ENCODE measurements at regions not wholly inside any gene's neighbourhood (a gene's known extent, or its start where the extent isn't known, plus 50 kb on each side); places are given as distances from the start of the nearest gene placed in this dataset.
"Not testable (repeated sequence)": the region's sequence is repeated elsewhere in the genome, so short reads cannot be mapped to it uniquely, and the experiment has no call there.

DNA sequence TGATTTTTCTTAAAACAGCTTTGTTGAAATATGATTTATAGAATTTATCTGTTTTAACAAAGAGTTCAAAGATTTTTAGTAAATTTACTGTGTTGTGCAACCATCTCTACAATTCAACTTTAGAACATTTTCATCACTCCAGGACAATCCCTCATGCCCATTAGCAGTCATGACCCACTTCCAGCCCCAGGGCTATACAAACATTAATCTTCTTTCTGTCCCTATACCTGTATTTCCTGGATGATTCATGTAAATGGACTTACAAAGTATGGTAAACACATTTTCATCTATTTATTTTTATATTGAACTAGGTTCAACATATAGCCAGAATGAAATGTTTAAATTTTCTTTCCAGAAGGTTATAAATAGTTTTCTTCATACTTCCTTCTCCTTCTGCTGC is 127.8 kb upstream of the CCDC180 start:
- no peak for DNase-seq (ENCODE audit: low read depth in 2 of 2)

DNA sequence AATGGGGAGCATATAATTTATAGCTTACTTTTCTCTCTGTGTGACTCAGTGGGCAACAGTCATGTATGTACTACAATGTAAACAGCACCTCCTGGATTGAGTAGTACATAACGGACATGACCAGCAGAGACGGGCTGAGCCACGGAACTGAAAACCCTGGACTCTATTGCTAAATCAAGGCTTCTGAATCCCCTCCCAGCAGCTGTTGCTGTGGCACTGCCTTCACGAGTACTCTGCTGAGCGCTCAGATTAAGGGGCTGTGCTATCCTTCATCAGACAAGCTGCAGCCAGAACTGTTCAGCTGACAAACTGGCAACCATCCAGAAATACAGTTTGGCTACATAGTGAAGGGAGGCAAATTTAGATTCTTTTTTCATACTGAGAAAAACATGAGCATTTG is 131.3 kb upstream of the CCDC180 start:
- peak in 1 of 2 donors; percentile 20 for DNase-seq (ENCODE audit: low read depth in 2 of 2)

DNA sequence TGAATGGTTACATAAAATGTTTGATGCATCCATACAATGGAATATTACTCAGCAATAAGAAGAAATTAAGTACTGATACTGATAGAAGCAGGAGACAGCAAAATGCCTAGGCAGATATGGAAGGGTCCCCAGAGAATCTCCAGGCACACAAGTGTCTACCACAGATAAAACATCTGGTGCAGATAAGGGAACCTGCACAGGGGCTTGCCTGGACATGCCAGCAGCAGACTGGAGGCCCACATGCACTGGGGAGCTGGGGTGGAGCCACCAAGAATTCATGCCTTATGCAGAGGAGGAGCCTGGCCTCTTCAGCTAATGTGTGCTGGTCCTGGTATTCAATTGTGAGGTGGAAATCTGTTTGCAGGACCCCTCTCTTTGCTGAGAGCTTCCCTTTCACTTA is 129.2 kb upstream of the CTSV start:
- DNase-seq (ENCODE audit: low read depth in 2 of 2) = not testable (repeated sequence)

DNA sequence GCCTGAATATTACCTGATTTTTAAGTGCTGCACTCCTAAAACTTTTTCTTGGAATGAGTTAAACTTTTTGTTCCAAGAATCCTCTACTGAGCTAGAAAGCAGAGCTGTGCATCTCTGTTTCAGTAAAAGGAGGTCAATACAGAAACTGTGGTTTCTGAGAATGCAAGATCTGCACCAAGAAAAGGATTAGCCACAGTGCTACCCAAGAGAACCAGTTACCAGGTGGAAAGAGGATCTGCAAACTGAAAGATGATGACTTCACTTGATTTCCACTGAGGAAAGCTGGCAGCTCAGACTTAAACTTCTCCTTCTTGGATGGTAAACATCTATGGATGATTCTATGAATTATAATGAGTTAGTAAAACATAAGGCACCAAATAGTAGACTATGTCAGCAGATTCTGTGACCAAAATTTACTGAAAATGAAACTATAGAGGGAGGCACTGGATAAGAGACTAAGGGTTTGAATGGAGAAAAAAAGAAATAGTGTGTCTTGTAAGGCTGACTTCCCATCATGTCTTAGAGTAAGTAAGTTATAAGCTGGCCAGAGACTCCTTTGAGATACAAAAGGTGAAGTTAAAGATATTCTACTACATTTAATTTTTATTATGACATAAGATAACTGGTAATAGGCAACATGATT is 127.7 kb upstream of the CTSV start:
- not testable (repeated sequence) for DNase-seq (ENCODE audit: low read depth in 2 of 2)

DNA sequence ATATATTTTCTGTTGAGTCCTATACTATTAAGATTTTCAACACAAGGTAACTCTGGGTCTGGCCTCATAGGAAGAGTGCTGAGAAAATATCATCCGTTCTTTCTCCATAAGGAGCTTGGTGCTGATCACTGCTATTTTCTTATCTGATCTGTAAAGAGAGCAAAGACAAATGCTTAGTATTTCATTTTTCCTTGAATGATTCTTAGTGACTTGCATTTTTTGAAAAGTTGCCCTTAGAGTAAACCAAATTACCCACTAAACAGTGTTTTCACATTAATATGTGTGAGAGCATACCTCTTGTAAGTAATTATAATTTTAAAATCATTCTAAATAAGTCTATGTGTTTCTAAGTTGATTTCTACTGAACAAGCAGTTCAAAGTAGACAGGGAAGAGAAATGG is 121.3 kb upstream of the CTSV start:
- no peak for DNase-seq (ENCODE audit: low read depth in 2 of 2)

DNA sequence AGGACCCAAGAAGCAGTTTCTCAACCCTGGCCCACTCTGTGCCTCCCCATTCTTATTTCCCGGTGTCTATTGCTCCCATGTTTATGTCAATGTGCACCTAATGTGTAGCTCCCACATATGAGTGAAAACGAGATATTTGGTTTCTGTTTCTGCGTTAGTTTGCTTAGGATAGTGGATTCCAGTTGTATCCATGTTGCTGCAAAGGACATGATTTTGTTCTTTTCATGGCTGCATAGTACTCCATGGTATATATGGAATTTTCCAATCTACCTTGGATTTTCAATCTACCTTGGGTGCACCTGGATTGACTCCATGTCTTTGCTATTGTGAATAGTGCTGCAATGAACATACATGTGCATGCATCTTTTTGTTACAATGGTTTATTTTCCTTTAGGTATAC is 119.8 kb upstream of the CTSV start:
- not testable (repeated sequence) for DNase-seq (ENCODE audit: low read depth in 2 of 2)

DNA sequence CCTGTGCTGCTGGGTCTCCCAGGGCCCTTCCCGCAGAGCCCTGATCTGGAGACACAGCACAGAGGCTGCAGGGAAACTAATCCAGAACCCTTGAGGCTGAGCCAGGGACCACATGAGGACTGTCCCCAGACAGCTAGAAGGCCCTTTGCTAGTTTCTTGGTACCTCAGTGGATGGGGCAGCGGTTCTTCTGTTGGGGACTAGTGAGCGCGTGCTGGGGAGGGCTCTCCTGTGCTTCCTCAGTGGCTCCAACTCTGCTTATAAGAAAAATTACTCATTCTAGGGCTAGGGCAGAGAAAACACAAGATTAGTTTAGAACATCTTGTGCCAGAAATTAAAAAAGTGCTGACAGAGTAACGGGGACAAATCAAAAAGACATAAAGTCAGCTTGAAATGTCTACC is 116.5 kb upstream of the CTSV start:
- not testable (repeated sequence) for DNase-seq (ENCODE audit: low read depth in 2 of 2)

DNA sequence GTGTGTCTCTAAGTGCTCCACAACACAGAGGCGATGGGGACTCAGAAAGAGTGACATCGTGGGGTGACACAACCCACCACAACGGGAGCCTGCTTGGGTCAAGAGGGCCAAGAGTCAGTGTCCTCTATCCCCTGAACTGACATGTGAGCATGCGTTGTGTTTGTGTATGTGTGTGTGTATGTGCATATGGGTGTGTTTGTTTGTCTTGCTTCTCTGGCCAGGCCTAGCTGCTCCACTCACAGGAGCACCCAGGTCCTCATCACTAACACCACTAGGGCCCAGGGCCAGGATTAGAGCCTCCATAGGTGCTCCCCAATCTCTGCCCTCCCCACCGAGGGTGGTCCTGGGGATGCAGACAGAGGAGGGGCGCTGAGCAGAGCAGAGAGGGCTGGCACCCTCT is 115.0 kb upstream of the CTSV start:
- DNase-seq (ENCODE audit: low read depth in 2 of 2) = no peak

DNA sequence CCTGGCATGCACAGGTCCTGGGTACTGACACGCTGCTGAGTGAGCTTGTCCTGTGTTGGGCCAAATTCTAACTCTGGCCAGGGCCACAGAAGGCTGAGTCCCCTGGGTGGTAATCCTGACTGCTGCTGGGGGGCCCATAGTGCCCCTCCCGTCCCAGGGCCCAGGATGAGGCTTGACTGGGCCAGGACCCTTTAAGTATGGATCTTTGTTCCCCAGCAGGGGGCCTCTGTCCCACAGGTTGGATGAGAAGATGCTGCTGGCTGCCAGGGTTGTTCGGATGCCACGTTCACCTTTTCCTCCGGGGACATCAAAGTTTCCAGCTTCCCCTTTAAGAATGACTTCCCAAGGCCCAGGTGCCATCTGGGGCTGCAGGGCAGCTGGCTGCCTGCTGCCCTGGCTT is 114.2 kb upstream of the CTSV start:
- DNase-seq (ENCODE audit: low read depth in 2 of 2) = not testable (repeated sequence)

DNA sequence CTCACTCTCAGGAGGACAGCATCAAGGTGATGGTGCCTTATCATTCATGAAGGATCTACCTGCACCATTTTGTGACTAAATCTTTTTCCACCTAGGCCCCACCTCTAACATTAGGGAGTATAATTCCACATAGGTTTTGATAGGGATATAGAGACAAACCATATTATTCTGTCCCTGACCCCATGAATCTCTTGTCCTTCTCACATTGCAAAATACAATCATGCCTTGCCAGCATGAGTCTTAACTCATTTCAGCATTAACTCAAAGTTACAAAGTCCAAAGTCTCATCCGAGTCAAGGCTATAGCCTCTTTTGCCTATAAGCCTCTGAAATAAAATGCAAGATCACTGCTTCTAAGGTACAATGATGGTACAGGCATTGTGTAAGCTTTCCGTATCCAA is 111.5 kb upstream of the CTSV start:
- DNase-seq (ENCODE audit: low read depth in 2 of 2) = not testable (repeated sequence)

DNA sequence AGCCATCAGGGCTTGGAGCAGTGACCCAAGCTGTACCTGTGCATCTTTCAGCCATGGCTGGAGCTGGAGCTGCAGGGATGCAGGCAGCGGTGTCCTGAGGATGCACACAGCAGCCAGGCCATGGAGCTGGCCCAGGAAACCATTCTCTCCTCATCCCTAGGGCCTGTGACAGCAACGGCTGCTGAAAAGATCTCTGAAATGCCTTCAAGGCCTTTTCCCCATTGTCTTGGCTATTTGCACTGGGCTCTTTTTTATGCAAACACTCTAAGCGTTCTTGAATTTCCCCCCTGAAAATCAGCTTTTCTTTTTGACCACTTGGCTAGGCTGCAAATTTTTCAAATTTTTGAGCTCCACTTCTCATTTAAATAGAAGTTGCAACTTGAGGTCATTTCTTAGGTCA is 109.5 kb upstream of the CTSV start:
- not testable (repeated sequence) for DNase-seq (ENCODE audit: low read depth in 2 of 2)

DNA sequence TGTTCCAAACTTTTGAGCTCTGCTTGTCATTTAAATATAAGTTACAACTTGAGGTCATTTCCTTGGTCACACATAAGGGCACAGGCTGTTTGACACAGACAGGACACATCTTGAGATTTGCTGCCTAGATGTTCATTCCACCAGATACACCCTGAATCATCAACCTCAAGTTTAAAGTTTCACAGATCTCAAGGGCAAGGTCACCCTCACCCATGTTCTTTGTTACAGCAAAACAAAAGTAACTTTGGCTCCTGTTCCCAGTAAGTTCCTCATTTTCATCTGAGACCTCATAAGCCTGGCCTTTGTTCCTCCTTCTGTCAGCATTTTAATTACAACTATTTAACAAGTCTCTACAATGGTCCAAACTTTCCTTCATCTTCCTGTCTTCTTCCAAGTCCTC is 106.7 kb upstream of the CTSV start:
- not testable (repeated sequence) for DNase-seq (ENCODE audit: low read depth in 2 of 2)

DNA sequence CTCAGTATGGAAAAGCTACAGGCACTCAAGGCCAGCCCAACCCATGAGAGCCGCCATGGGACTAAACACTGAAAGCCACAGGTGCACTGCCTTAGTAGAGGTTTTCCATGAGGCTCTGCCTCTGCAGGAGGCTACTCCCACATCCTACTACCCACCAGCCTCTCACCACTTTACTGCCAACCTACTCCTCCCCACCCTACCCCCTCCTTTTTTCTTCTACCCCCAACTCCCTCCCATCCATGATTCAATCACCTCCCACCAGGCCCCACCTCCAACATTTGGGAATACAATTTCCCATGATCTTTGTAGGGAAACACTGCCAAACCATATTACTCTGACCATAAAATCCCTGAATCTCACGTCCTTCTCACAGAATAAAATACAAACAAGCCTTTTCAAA is 101.6 kb upstream of the CTSV start:
- no peak for DNase-seq (ENCODE audit: low read depth in 2 of 2)

DNA sequence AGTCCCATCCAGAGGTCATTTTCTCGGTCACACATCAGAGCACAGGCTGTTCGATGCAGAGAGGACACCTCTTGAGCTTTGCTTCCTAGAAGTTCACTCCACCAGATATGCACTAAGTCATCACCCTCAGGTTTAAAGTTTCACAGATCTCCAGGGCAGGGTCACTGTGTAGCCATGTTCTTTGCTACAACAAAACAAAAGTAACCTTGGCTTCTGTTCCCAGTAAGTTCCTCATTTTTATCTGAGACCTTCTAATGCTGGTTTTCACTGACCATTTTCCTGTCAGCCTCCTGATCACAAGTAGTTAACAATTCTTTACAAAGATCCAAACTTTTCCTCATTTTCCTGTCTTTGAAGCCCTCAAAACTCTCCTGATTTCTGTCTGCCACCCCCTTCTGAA is 97.5 kb upstream of the CTSV start:
- no peak for DNase-seq (ENCODE audit: low read depth in 2 of 2)

DNA sequence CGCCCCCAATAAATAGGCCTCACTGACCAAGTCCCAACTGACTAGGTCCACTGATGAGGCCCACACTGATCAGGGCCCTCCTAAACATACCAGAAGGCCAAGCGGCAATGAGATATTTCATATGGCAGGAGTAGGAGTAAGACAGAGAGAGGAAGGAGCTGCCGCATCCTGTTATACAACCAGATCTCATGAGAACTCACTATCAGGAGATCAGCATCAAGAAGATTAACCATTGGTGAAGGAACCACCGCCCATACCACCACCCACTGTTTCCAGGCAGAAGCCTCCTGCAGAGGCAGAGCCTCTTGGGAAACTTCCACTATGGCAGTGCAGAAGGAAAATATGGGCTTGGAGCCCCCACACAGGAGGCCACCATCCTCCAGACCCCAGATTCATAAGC is 95.0 kb upstream of the CTSV start:
- DNase-seq (ENCODE audit: low read depth in 2 of 2) = not testable (repeated sequence)

DNA sequence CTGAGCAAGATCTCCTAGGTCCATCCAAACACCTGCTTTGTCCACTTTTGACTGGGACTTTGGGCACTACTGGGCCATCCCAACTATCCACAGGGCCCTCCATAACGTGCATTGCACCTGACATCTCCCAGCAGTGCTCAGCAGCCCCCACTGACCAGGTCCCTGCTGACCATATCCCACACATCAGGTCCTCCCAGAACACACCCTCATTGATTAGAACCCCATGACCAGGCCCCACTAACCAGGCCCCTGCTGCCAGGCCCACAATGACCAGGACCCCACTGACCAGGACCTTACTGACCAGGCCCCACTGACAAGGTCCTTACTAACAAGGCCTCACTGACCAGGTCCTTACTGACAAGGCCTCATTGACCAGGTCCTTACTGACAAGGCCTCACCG is 93.9 kb upstream of the CTSV start:
- DNase-seq (ENCODE audit: low read depth in 2 of 2) = no peak

DNA sequence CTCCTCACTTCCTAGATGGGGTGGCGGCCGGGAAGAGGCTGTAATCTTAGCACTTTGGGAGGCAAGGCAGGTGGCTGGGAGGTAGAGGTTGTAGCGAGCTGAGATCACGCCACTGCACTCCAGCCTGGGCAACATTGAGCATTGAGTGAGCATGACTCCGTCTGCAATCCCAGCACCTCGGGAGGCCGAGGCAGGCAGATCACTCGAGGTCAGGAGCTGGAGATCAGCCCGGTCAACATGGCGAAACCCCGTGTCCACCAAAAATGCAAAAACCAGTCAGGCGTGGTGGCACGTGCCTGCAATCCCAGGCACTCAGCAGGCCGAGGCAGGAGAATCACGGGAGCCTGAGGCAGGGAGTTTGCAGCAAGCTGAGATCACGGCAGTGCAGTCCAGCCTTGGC is 91.9 kb upstream of the CTSV start:
- not testable (repeated sequence) for DNase-seq (ENCODE audit: low read depth in 2 of 2)

DNA sequence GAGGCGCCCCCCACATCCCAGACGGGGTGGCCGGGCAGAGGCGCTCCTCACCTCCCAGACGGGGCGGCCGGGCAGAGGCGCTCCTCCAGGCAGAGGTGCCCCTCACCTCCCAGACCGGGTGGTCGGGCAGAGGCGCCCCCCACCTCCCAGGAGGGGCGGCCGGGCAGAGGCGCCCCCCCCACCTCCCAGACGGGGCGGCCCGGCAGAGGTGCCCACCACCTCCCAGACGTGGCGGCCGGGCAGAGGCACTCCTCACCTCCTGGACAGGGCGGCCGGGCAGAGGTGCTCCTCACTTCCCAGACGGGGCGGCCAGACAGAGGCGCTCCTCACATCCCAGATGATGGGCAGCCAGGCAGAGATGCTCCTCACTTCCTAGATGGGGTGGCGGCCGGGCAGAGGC is 91.4 kb upstream of the CTSV start:
- DNase-seq (ENCODE audit: low read depth in 2 of 2) = not testable (repeated sequence)

DNA sequence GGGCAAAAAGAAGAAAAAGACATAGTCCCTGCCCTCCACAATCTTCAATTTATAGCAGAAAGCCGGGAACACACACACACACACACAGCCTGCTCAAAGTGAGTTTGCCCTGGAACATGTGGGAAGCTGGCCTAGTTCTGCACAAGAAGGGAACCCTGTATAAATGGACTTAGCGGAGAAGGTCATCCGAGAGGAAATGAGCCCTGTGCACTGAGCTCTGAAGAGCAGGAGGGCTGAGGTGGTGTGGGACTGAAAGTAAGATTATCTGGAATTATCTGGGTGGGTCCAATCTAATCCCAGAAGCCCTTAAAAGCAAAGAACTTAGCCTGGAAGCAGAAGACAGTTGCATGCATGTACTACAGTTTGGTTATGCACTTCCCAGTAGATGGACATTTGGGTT is 90.0 kb upstream of the CTSV start:
- DNase-seq (ENCODE audit: low read depth in 2 of 2) = no peak

DNA sequence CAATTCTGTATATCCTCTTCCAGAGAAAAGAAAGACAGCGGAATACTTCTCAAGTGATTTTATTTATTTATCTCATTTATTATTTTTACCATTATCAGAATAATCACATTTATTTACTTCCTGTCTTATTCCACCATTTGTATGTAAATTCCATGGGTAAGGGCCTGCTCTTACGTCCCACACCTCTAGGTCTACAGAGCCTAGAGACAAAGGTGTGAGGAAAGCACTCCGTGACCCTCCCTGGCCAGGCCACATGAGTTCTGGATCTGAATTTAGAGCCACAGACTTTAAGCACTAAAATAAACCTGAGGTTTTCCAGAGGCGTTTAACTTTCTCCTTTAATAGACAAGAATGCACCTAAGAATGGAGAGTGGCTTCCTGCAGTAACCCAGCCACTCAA is 85.3 kb upstream of the CTSV start:
- DNase-seq (ENCODE audit: low read depth in 2 of 2) = no peak

DNA sequence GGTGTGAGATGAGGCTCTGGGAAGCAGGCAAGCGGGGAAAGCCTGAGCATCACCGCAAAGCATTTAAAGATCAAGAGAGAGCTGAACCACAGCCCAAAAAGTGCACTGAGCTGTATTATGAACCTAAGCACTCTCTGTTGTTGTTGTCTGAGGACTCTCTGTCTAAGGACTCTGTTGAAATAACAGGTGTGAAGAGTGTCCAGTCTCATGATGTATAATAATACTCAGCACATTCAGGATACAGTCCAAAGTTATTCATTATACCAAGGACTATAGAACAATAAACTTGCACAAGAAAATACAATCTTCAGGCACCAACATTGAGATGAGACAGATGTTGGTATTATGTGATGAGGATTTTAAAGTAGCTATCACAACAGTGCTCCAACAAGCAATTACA is 71.8 kb upstream of the CTSV start:
- DNase-seq (ENCODE audit: low read depth in 2 of 2) = no peak

DNA sequence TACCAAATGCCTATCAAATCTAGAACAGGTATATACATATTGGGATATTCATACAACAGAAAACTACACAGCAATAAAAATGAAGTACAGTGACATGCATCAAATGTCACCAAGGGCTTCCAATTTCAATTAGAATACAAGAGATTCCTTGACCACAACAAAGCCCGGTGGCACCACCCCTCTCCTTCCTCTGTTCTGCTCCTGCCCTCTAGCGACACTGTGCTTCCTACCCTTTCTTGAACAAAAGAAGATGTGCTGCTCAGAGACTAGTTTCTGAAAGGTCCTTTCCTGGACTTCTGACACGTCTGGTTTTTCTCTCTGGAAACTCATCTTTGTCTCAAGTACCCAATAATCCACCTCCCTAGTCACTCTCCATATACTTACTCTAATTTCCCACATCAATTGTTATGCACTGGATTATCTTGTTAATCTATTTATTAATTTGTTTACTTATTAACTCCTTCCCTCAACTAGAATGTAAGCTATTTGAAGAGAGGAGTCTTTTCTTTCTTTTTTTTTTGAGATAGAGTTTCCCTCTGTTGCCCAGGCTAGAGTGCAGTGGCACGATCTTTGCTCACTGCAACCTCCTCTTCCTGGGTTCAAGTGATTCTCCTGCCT is 70.4 kb upstream of the CTSV start:
- DNase-seq (ENCODE audit: low read depth in 2 of 2) = peak; percentile 50 to 63

DNA sequence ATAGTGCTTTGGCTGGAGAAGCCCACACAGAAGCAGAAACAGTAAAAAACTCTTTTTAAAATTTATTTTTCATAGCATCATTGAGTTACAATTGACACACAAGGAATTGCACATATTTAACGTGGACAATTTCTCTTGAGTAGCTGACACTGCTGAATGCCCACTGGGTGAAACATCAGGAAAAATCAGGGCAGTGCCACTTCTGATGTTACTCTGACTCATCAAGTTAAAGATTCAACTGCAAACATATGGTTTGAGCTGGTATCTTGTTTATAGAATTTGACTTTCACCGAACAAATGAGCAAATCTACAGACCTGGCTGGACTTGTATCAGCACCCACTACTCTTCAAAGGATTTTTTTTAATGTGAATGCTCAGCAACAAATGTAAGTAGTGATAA is 66.3 kb upstream of the CTSV start:
- not testable (repeated sequence) for DNase-seq (ENCODE audit: low read depth in 2 of 2)
